C4-2B (cell line): ENCODE measurements at regions not wholly inside any gene's neighbourhood (a gene's known extent, or its start where the extent isn't known, plus 50 kb on each side); places are given as distances from the start of the nearest gene placed in this dataset.
"Not testable (repeated sequence)": the region's sequence is repeated elsewhere in the genome, so short reads cannot be mapped to it uniquely, and the experiment has no call there.

Experiments used
- H3K27ac ChIP-seq: fragments of 450-650 bp; 2 replicates; pipeline ENCODE4 v1.5.1; 2017
- ZFX ChIP-seq: fragments of 450-650 bp; IDR thresholded peaks from 2 replicates; pipeline ENCODE4 v1.6.1; 2017
- TF ChIP-seq, protein P1 (sequence below): fragments of 450-650 bp; conservative IDR thresholded peaks from 2 replicates; pipeline ENCODE4 v1.5.1; 2017; ENCODE audit warnings: mild to moderate bottlenecking

DNA sequence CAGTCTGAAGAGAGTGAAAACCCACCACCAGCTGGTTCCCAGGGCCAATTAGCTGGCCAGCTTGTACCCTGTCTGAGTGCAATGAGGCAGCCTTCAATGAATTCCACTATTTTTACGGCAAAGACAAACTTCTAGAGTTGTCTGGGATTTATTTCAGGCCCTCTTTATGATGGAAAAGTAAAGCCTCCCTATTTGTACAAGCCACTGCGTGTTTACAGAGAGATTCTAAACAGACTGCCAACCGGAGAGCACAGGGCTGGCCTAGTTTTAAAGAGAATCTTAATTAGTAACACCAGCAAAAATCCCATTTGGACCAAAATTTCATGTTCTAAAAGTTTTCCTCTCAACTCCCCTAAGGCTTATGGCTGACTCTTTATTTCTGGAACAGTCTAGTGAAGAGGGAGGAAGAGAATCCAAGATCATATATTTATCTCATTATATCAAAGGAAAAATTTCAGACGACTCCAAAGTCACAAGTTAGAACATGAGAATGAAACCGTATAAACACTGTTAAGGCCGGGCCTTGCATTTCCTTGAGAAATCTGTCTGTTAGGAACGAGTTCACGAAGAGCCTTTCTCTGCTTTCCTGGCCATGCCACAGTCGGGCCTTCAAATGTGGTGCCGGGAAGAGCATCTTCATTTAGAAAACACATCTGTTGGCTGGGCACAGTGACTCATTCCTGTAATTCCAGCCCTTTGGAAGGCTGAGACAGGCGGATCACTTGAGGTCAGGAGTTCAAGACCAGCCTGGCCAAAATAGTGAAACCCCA lies 724.6 kb upstream of the NRP1 start:
- TF ChIP-seq ZFX = no peak
- TF ChIP-seq, protein P1, sequence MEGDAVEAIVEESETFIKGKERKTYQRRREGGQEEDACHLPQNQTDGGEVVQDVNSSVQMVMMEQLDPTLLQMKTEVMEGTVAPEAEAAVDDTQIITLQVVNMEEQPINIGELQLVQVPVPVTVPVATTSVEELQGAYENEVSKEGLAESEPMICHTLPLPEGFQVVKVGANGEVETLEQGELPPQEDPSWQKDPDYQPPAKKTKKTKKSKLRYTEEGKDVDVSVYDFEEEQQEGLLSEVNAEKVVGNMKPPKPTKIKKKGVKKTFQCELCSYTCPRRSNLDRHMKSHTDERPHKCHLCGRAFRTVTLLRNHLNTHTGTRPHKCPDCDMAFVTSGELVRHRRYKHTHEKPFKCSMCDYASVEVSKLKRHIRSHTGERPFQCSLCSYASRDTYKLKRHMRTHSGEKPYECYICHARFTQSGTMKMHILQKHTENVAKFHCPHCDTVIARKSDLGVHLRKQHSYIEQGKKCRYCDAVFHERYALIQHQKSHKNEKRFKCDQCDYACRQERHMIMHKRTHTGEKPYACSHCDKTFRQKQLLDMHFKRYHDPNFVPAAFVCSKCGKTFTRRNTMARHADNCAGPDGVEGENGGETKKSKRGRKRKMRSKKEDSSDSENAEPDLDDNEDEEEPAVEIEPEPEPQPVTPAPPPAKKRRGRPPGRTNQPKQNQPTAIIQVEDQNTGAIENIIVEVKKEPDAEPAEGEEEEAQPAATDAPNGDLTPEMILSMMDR = no peak
- no peak overlapping the region for H3K27ac ChIP-seq

DNA sequence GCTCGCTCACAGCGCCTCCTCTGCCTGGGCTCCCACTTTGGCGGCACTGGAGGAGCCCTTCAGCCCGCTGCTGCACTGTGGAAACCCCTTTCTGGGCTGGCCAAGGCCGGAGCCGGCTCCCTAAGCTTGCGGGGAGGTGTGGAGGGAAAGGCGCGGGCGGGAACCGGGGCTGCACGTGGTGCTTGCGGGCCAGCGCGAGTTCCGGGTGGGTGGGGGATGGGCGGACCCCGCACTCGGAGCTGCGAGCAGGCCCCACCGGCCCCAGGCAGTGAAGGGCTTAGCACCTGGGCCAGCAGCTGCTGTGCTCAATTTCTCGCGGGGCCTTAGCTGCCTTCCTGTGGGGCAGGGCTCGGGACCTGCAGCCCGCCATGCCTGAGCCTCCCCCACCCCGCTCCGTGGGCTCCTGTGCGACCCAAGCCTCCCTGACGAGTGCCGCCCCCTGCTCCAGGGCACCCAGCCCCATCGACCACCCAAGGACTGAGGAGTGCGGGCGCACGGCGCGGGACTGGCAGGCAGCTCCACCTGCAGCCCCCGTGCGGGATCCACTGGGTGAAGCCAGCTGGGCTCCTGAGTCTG lies 721.0 kb upstream of the NRP1 start:
- not testable (repeated sequence) for H3K27ac ChIP-seq

GRCh38 chr10:34049887-34050286 lies 715.4 kb upstream of the NRP1 start:
- TF ChIP-seq, protein P1 = no peak
- no peak for TF ChIP-seq ZFX
- no peak overlapping the region for H3K27ac ChIP-seq

DNA sequence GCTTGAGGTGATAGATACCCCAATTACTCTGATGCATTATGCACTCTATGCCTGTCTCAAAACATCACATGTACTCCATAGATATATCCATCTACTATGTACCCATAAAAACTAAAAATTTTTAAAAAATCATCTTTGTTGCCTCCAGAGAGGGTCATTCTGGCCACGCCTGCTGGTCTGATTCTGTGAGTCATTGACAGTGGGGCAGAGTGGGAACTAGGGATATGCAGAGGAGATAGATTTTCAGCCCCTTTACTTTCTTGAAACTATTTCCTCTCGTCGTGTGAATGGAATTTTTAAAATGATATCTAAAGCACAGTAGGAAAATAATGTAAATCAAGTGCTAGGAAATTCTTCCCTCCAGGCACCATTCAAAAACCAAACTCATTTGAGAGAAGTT lies 715.0 kb upstream of the NRP1 start:
- H3K27ac ChIP-seq = no peak overlapping the region
- TF ChIP-seq, protein P1 = no peak
- no peak for TF ChIP-seq ZFX

DNA sequence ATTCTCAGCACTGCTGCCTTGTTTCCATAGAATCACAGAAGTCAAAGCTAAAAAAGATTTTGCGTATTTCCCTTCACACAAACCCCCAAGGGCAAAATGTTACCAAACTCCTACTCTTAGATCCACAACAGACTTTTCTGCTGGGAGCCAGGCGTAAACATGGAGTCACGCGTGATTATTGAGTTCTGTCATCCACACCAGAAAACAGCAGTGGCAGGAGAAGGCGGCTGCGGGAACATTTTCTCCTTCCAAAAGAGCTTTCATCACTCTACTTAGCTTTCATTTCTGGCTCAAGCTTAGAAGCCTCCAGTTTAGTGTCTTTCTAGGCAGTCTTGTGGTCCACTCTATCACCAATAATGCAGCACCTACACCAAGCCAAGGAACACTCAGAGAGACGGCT lies 712.9 kb upstream of the NRP1 start:
- TF ChIP-seq, protein P1 = no peak
- TF ChIP-seq ZFX = no peak
- no peak overlapping the region for H3K27ac ChIP-seq

GRCh38 chr10:34046506-34047034 lies 712.1 kb upstream of the NRP1 start:
- no peak for TF ChIP-seq ZFX
- TF ChIP-seq, protein P1 = no peak
- H3K27ac ChIP-seq = no peak overlapping the region

DNA sequence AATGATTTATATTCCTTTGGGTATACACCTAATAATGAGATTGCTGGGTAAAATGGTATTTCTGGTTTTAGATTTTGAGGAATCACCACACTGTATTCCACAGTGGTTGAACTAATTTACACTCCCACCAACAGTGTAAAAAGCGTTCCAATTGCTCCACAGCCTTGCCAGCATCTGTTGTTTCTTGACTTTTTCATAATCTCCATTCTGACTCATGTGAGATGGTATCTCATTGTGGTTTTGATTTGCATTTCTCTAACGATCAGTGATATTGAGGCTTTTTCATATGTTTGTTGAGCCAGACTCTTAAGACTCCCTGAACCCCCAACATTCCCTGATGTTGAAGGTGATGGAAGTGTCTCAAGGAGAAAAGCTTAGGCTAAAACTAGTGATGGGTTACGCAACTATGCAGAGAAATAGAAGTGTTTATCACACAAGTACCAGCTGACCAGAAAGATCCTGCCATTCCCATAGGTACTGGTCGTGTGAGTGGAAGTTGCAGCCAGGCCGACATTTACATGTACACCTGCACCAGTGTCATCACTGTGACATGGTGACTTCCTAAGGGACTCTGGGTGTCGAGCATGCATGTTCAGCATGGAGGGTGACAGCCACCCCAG lies 711.2 kb upstream of the NRP1 start:
- TF ChIP-seq, protein P1 = no peak
- TF ChIP-seq ZFX = no peak
- no peak overlapping the region for H3K27ac ChIP-seq
